Left ventricle myocardium superior (tissue), 1 donor: ENCODE measurements at regions not wholly inside any gene's neighbourhood (a gene's known extent, or its start where the extent isn't known, plus 50 kb on each side); places are given as distances from the start of the nearest gene placed in this dataset.

Source experiments
- ATAC-seq: fragments of 200-7000 bp; cut with Tn5 transposase; one replicate; pipeline ENCODE4 v1.9.1; 2020; ENCODE audit warnings: mild to moderate bottlenecking, moderate library complexity
- DNase-seq: peaks from one replicate; pipeline ENCODE4 v3.0.0-alpha.2; 2020
- intact Hi-C: fragments of 100-400 bp; cut with micrococcal nuclease; formaldehyde crosslinking; loops from one replicate; pipeline ENCODE4 v1.11.0; 2022
- donor health status: DM: no; HTN: yes; CAD: no; lungs with severe emphysema.

DNA sequence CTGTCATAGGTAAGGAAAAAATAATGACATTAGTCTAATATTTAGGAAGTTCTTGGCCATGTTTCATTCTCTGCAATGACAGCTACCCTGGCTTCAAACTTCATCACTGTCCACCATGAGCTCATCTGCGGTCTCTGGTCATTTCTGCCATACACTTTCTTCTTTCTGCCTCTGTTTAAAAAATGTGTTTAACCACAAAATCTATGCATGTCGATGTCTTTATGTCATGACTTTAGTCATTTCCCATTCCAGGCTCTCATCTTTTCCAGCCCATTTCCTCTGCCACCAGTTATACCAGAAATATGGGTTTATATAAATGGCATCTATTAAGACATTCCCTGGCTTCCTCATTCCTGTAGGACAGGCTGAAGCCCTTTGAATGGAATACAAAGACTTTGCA lies 68.5 kb upstream of the DUSP10 start:
- DNase-seq (no peak), ATAC-seq (no peak)
- intact Hi-C loops = no loop called here

DNA sequence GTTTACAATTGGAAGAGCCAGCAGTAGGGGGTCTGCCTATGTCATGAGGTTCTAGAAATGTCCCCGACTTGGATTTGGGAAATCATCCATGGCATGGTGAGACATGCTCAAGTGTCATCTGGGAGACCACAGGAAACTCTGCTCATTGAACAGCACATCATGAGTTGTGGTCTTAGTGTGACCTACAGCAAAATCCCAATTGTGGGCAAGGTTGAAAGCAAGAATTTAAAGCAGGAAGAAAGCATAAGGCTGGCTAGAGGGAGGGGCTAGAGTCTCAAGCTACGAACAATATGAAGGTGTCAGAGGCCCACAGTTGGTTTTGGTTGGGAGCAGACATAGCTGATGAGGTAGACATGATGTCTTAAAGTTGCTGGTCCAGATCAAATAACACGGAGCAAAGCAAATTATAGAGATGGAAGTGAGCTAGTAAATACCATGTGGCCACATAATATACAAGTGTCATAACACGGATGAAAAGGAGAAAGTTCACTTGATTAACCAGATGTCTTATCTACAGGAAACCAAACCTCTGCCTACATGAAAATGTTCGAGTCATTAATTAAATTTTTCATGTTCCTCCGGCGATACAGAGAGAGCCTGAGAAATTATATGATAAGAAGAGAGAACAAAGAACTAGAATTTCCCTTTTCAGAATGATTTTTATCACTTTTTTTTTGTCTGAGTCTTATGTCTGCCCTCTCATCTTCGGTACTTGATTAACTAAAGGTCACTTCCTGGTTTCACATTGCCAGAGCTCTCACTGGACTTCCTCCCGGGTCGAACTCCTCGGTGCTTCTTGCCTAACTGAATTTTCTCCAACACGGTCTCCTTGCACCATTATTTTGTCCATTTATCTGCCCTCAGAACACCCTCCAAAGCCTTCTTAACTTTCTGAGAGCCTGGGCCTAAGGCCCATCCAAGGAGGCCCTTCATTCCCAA lies 67.5 kb upstream of the DUSP10 start:
- DNase-seq (no peak), ATAC-seq (no peak)
- intact Hi-C loops = no loop called here

DNA sequence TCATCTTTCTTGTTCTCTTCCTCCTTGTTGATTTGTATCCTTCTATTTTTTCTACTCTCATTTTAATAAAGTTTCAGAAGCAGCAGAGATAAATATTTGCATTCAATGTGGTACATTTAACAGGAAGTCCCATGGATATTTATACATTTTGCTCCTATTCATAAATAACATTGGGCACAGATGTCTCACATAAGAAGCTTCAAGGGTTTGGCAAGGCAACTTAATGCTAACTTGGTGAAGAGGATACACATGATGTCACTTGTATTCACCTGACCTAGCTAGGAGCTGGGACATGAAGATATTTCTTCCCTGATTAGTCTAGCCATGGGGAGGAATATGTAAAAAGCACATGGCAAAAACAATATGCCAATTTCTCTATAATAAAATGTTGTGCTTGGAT lies 65.1 kb upstream of the DUSP10 start:
- DNase-seq (no peak), ATAC-seq (no peak)
- intact Hi-C loops = no loop called here

DNA sequence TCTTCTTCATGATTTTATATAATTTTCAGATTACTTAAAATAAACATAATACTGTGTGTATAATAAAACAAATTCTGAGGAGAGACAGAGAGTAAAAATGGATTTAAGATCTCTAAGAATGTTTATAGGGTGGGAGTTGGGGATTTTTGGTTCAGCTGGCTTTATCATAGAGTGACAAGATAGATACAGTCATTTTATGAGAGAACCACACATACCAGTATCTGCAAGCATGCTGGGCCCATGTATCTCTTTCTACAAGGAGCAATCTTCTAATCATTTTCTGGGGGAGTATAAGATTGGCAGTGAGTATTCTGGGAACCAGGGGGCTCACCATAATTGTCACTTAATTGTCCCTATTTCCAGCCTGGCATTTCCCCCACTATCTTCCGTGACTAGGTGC lies 64.3 kb upstream of the DUSP10 start:
- intact Hi-C loops = no loop called here
- DNase-seq (no peak), ATAC-seq (no peak)

DNA sequence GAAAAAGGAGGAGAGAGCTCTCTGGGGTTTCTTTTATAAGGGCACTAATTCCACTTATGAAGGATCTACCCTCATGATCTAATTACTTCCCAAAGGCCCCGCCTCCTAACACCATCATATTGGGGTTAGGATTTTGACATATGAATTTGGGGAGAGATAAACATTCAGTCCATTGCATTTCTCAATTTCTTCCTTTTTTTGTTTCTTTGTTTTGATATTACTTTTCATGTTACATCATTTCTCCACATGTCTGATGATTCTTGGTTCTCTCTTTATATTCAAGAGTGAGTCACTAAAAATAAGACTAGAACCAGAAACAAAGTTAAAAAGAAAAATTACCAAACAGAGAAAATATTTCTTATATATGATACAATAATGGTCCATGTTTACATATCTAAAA lies 63.2 kb upstream of the DUSP10 start:
- DNase-seq (no peak), ATAC-seq (no peak)
- intact Hi-C loops = no loop called here

DNA sequence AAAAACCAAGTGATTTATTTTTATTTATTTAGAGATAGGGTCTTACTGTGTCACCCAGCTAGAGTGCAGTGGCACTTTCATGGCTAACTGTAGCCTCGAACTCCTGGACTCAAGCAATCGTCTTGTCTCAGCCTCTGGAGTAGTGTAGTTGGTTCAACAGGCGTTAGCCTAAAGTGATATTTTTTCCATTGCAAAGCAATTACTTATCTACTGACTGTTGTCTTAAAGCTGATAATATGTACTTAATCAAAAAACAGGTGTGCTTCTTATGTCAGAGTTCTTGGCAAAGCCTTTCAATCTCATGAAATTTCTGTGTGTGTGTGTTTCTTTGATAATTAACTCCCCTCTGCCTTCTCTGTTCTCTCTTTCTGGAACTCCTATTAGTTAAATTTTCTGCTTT lies 62.4 kb upstream of the DUSP10 start:
- ATAC-seq (no peak), DNase-seq (no peak)
- intact Hi-C loops = no loop called here

DNA sequence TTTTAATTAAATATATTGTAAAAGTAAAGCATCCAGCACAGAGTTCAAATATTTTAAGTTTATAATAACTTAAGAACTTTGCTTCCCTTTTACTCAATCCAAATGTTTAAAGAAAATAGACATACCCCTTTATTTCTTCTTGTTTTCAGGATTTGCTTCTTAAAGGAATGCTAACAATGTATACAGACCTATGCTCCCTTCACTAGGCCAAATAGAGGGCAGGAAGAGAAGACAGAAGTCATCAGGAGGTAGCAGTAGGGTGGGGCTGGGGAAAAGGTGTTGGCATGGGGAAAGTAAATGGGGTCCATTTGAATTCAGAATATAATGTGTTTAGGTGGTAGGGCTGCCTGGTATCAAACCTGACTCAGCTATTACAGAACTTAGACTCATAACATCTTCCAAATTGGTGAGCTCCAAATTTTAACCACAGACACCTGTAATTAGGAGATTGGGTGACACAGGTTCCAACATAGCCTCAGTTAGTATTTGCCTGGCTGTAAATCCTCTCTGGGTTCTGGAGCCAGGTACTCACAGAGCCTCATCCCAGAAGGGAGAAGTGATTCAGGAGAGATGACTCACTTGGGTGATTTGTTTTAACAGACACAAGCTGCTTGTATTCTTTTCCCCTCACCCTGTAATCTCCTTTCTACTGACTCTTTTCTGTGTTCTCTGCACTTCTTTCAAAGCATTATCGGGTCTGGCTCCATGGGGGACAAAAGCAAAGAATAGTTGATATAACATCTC lies 60.1 kb upstream of the DUSP10 start:
- intact Hi-C loops = no loop called here
- no peak for ATAC-seq
- no peak for DNase-seq

DNA sequence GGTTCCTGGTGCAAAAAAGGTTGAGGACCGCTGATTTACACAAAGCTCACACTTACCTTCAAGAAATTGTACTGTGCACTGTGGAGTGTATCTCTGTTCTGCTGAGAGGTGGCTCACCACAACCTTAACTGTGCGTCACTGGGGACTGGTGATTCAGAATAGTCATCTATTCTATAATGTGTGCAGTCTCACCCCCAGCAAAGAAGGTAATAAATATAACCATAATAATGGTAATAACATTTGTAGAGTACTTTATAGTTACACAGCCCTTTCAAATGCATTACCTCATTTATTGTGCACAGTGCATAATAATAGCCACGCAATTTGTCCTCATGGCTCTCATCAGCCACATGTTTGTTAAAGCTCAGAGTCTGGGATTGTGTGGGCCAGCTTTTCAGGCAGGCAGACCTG lies 59.4 kb upstream of the DUSP10 start:
- intact Hi-C loops = no loop called here
- no peak for DNase-seq

DNA sequence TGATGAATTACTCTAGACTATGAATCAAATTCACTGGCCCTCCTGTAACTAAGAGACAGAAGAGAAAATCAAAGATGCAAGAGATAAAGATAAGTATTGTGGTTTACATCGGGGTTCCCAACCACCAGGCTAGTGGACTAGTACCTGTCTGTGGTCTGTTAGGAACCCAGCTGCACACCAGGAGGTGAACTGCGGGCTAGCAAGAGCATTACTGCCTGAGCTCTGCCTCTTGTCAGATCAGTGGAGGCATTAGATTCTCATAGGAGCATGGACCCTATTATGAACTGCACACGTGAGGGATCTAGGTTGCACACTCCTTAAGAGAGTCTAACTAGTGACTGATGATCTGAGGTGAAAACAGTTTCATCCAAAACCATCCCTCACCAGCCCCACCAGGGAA lies 58.9 kb upstream of the DUSP10 start:
- DNase-seq = no peak
- ATAC-seq = no peak
- intact Hi-C loops = no loop called here

More for the DNA sequence above, 59.4 kb upstream of the DUSP10 start:
- no peak for ATAC-seq

DNA sequence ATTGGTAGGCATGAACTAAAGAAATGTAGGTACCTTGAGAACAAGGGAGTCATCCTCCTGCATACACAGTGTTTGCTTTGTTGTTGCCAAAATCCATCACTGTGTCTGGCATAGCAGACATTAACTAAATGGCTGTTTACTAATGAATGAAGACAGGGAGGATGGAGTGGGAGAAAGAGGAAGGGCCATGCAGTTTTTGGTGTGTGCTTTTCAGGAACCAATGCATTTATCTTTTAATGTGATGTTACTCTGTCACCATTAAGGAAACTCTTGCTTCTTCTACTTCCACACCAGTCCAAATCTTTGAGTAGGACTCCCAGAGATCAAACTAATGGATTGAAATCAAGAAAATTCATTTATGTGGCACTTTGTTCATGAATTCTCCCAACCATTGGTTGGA lies 55.6 kb upstream of the DUSP10 start:
- no peak for ATAC-seq
- intact Hi-C loops = no loop called here
- DNase-seq = no peak

DNA sequence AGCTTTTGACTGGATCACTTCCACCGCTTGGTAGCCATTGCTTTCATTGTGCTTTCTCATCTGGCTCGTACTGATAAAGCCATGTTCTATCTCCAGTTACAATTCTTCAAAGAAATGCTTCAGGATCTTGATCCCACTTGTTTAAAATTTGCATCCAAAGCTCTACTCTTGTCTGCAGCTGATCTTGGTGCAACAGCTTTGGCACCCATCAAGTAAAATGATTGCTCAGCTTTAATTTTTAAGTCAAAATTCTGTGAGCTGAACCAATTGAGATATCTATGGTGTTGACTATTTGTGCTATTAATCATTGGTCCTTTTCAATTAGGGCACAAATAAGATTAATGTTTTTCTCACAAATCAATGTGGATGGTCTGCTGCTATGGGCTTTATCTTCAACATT lies 54.8 kb upstream of the DUSP10 start:
- ATAC-seq (no peak), DNase-seq (no peak)
- intact Hi-C loops = no loop called here

DNA sequence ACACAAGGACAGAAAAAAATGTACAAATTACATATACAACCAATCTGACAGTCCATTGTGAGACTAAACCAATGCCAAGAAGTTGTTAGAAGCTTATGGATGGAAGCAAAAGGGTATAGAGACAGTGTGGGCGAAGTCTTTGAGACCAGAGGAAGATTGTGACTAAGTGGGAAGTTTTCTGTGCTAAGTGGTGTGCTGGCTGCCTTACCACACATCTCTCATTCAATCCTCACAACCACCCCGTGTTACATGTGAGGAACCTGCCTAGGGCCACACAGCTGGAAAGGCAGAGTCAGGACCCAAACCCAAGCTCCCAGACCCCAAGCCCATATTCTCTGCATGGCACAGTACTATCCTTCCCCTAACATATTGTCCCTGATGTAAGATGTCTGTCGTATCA lies 53.5 kb upstream of the DUSP10 start:
- ATAC-seq (no peak), DNase-seq (no peak)
- intact Hi-C loops = no loop called here

DNA sequence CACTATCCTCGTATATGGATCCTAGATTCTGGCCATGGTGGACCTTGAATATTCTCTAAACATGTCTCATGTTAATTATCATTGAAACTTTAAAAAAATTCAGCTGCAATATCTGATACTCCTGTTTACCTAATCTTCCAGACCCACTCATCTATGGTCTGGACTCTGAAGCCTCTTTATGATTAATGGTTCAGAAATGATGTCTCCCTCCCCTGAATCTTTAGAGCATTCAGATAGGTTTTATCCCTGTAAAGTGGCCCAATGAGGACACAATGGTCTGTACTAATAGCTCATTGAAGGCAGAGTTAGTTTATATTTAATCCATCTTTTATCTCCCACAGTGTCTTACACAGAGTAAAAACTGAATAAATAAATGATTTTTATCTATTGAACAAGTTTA lies 53.0 kb upstream of the DUSP10 start:
- DNase-seq (no peak), ATAC-seq (no peak)
- intact Hi-C loops = no loop called here

DNA sequence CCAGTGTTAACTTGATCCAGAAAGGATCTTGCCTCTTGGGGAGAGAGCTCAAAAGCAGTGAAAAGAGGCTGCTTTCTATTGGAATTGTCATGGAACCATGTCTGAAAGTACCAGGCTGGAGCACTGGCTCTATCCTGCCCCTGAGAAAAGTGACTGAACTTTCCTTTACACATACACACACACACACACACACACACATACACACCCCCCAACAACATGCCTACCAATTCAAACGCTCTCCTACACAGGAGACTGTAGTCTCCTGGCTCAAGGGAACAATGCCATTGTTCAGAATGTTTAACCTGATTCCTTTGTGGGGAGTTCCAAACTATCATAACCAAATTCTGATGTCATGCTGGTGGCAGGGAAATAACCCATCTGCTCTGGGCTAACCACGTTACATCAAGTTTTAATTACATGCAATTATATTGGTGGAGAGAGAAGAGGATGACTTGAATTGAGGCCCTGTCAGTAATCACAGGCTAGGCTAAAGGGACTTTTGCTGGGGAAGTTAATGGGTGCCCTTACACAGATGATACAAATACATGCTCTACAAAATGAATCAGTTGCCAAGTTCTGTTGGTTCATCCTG lies 52.3 kb upstream of the DUSP10 start:
- ATAC-seq = no peak
- DNase-seq = no peak
- intact Hi-C loops = no loop called here

DNA sequence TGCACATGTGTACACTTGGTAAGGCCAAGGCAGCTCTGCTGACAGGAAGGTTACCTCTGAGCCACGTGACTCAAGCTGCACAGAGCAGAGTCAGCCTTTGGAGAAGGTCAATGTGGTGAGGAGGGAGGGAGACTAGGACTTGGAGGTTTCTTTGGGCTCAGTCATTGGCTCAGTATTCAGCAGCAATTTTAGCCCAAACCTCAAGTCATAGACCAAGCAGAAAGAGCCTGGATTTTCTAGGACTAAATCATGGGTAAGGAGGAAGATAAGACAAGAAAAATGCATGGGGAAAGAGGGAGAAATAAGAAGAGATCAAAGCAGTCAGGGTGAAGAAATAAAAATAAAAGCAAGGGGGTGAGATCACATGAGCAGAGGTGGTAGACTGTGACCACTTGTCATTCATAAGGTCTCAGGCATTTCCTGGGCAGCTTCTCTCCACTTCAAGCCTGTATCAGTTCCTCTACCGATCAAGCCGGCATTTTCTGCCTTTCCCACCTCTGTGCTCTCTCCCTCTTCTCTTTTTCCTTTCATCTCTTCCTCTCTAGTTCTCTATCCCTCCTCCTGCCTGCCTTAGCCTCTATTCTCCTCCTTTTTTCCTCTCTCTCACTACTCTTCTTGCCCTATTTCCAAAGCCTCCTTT lies 51.7 kb upstream of the DUSP10 start:
- DNase-seq (no peak), ATAC-seq (no peak)
- intact Hi-C loops = no loop called here

DNA sequence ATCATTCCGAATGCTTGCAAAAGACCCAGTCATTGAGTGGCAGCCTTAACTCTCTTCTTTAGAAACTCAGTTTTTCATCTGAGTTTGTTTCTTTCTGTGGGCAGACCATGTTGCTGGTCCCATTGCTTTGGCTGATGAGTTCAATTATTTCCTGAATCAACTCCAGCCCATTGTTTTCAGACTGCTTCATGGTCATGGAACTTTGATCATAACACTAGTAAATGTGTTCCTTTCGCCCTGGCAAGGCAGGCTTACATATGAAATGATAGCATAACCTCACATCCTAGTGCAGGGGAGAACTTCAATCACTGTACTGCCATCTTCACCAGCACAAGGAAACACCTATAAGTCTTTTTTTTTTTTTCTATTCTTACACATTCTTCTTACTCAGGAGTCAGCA lies 50.0 kb upstream of the DUSP10 start:
- intact Hi-C loops = no loop called here
- no peak for ATAC-seq
- no peak for DNase-seq
